Smooth muscle cell (in vitro differentiated cells): ENCODE measurements at regions not wholly inside any gene's neighbourhood (a gene's known extent, or its start where the extent isn't known, plus 50 kb on each side); places are given as distances from the start of the nearest gene placed in this dataset.

Source experiments
- DNase-seq: peaks from one replicate; lab custom pipeline; 2025; ENCODE audit not compliant: unreplicated experiment; lab: John Stamatoyannopoulos, UW
- H2AFZ ChIP-seq: fragments of 200-600 bp; sonication (generic); 2 replicates; pipeline ENCODE4 v1.6.0; 2016; ENCODE audit warnings: antibody characterized with exemption, low read depth, mild to moderate bottlenecking
- H3F3A ChIP-seq: fragments of 200-600 bp; sonication (generic); 2 replicates; pipeline ENCODE4 v1.6.0; 2017; ENCODE audit warnings: antibody characterized with exemption, low read depth
- H3K27ac ChIP-seq: fragments of 200-600 bp; sonication (generic); 2 replicates; pipeline ENCODE4 v1.5.1; 2016; ENCODE audit warnings: low read depth, mild to moderate bottlenecking
- H3K27me3 ChIP-seq: fragments of 200-600 bp; sonication (generic); 2 replicates; pipeline ENCODE4 v1.6.1; 2016; ENCODE audit warnings: low read depth, mild to moderate bottlenecking
- H3K36me3 ChIP-seq: fragments of 200-600 bp; sonication (generic); 2 replicates; pipeline ENCODE4 v1.5.1; 2016; ENCODE audit warnings: low read depth
- H3K4me1 ChIP-seq: fragments of 200-600 bp; sonication (generic); 2 replicates; pipeline ENCODE4 v1.5.1; 2016; ENCODE audit warnings: low read depth
- H3K4me2 ChIP-seq: fragments of 200-600 bp; sonication (generic); 2 replicates; pipeline ENCODE4 v1.6.0; 2016; ENCODE audit warnings: mild to moderate bottlenecking
- H3K4me3 ChIP-seq: fragments of 200-600 bp; sonication (generic); 2 replicates; pipeline ENCODE4 v1.5.1; 2016; ENCODE audit warnings: mild to moderate bottlenecking
- H3K79me2 ChIP-seq: fragments of 200-600 bp; sonication (generic); 2 replicates; pipeline ENCODE4 v1.6.0; 2016; ENCODE audit warnings: low read depth, mild to moderate bottlenecking
- H3K9ac ChIP-seq: fragments of 200-600 bp; sonication (generic); 2 replicates; pipeline ENCODE4 v1.6.0; 2016; ENCODE audit warnings: low read depth
- H3K9me3 ChIP-seq: fragments of 200-600 bp; sonication (generic); replicated peaks from 2 replicates; pipeline ENCODE4 v1.5.1; 2016; ENCODE audit warnings: low read depth
- H4K20me1 ChIP-seq: fragments of 200-600 bp; sonication (generic); 2 replicates; pipeline ENCODE4 v1.6.0; 2016; ENCODE audit warnings: low read depth
- CTCF ChIP-seq: fragments of 200-600 bp; sonication (generic); IDR thresholded peaks from 2 replicates; pipeline ENCODE4 v1.5.1; 2017; ENCODE audit warnings: borderline replicate concordance, mild to moderate bottlenecking, antibody characterized with exemption; ENCODE audit not compliant: insufficient read depth, poor library complexity, severe bottlenecking
- WGBS: methylation state at CpG from one replicate; pipeline ENCODE4 v1.1.7; 2016; ENCODE audit warnings: low lambda C conversion rate; 5-methylcytosine and 5-hydroxymethylcytosine counted together

GRCh38 chr2:65634304-65634703 lies 201.9 kb upstream of the SPRED2 start:
- Histone ChIP-seq H3K79me2 (no peaks in the 10 kb centered on the region), H3K36me3 (no peaks in the 10 kb centered on the region), H3K27me3 (no peaks in the 10 kb centered on the region), H3K9ac (no peak overlapping the region), H4K20me1 (no peaks in the 10 kb centered on the region), H3K4me3 (no peak overlapping the region), H3K9me3 (no peaks in the 10 kb centered on the region), H3K4me1 (no peaks in the 10 kb centered on the region), H3K27ac (no peak overlapping the region), H3K4me2 (no peak overlapping the region), H2AFZ (no peak overlapping the region), H3F3A (no peaks in the 10 kb centered on the region)
- TF ChIP-seq CTCF, result no peak
- 78% methylated on average over 4 of the region's 4 CpGs for WGBS
- no peak for DNase-seq

GRCh38 chr2:65630643-65631042 lies 198.2 kb upstream of the SPRED2 start:
- H3K4me3 ChIP-seq, result no peak overlapping the region
- H3K9ac ChIP-seq, result no peak overlapping the region

GRCh38 chr2:65628156-65628555 lies 195.8 kb upstream of the SPRED2 start:
- Histone ChIP-seq H3K79me2 (no peaks in the 10 kb centered on the region), H3K4me2 (no peak overlapping the region), H3K9me3 (no peaks in the 10 kb centered on the region), H2AFZ (no peak overlapping the region), H3K4me3 (no peak overlapping the region), H3F3A (no peaks in the 10 kb centered on the region), H3K27me3 (no peaks in the 10 kb centered on the region), H3K4me1 (no peaks in the 10 kb centered on the region), H4K20me1 (no peaks in the 10 kb centered on the region), H3K9ac (no peak overlapping the region), H3K27ac (no peak overlapping the region), H3K36me3 (no peaks in the 10 kb centered on the region)
- DNase-seq, result no peak
- WGBS, result 98% methylated on average over 2 of the region's 2 CpGs
- no peak for TF ChIP-seq CTCF

More at GRCh38 chr2:65630643-65631042, 198.2 kb upstream of the SPRED2 start:
- 43% methylated on average over 3 of the region's 3 CpGs for WGBS
- H3K79me2 ChIP-seq, result no peaks in the 10 kb centered on the region
- no peak overlapping the region for H3K27ac ChIP-seq
- no peaks in the 10 kb centered on the region for H3K36me3 ChIP-seq
- no peaks in the 10 kb centered on the region for H3K9me3 ChIP-seq
- TF ChIP-seq CTCF, result no peak
- no peaks in the 10 kb centered on the region for H3K27me3 ChIP-seq
- no peaks in the 10 kb centered on the region for H4K20me1 ChIP-seq
- H3K4me2 ChIP-seq, result no peak overlapping the region
- no peak for DNase-seq
- H3F3A ChIP-seq, result no peaks in the 10 kb centered on the region
- no peaks in the 10 kb centered on the region for H3K4me1 ChIP-seq
- no peak overlapping the region for H2AFZ ChIP-seq

- no peak overlapping the region for H3K4me2 ChIP-seq
- H3K9me3 ChIP-seq, result no peaks in the 10 kb centered on the region
Measured at GRCh38 chr2:65626831-65627230, 194.4 kb upstream of the SPRED2 start.

More at GRCh38 chr2:65626831-65627230, 194.4 kb upstream of the SPRED2 start:
- H3K27me3 ChIP-seq, result no peaks in the 10 kb centered on the region
- TF ChIP-seq CTCF, result no peak
- no peak overlapping the region for H3K27ac ChIP-seq
- no peaks in the 10 kb centered on the region for H3F3A ChIP-seq
- no peak overlapping the region for H3K4me3 ChIP-seq
- no peaks in the 10 kb centered on the region for H3K36me3 ChIP-seq
- H4K20me1 ChIP-seq, result no peaks in the 10 kb centered on the region
- H2AFZ ChIP-seq, result no peak overlapping the region
- H3K79me2 ChIP-seq, result no peaks in the 10 kb centered on the region
- DNase-seq, result no peak
- H3K4me1 ChIP-seq, result no peaks in the 10 kb centered on the region
- no peak overlapping the region for H3K9ac ChIP-seq
